T-helper 2 cell treated with Interferon-gamma antibody and Interleukin-4, amounts not matched to agents 100 ng/mL and 5 ng/mL, for 36 hours (primary cell): ENCODE measurements at regions not wholly inside any gene's neighbourhood (a gene's known extent, or its start where the extent isn't known, plus 50 kb on each side); places are given as distances from the start of the nearest gene placed in this dataset.

Experiments
- intact Hi-C: fragments of 100-400 bp; cut with micrococcal nuclease; formaldehyde crosslinking; loops from one replicate; pipeline ENCODE4 v1.15.1; 2023

GRCh38 chr5:89934069-89934468, 475.5 kb downstream of the CETN3 start:
- intact Hi-C loops: no loop called here

GRCh38 chr5:89932771-89933181, 476.8 kb downstream of the CETN3 start:
- intact Hi-C loops: no loop called here

GRCh38 chr5:89930591-89931392, 478.8 kb downstream of the CETN3 start:
- intact Hi-C loops: no loop called here

DNA sequence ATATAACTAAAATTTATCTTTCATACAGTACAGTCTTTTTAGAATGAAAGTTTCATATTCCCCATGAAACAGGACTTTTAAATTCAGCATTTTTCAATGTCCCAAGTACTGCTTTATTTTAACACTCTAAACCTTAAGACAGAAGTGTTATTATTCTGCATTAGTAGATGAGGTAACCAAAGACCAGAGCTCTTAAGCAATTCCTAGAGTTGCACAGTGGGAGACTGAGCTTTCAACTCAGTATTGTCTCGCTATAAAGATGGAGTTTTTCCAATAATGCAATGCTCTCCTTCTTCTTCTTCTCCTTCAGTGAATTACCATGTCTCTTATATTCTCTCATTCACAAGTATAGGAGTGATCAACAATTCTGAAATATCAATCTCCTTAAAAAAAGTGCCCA, 479.7 kb downstream of the CETN3 start:
- intact Hi-C loops: no loop called here

- intact Hi-C loops: no loop called here
Observed at GRCh38 chr5:89929173-89929572, 480.4 kb downstream of the CETN3 start.

- intact Hi-C loops: no loop called here
Observed at GRCh38 chr5:89922161-89922560, 487.4 kb downstream of the CETN3 start.

GRCh38 chr5:89917112-89917511, 492.4 kb downstream of the CETN3 start:
- intact Hi-C loops: no loop called here

DNA sequence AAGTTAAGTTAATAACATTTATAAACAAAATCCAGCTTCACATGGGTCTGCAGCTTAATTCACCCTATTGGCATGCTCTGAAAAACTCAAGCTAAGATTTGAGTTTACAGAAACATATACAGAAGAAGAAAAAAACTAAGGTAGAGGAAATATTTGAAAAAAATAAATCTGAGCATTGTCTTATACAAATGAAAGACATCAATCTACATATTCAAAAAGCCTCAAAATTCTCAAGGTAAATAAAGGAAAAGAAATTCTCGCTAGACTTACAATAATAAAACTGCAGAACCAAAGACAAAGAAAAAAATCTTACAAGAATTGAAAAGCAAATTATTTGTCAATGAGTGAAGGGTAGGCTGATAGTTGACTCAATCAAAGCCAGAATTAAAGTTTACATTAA, 493.4 kb downstream of the CETN3 start:
- intact Hi-C loops: no loop called here

DNA sequence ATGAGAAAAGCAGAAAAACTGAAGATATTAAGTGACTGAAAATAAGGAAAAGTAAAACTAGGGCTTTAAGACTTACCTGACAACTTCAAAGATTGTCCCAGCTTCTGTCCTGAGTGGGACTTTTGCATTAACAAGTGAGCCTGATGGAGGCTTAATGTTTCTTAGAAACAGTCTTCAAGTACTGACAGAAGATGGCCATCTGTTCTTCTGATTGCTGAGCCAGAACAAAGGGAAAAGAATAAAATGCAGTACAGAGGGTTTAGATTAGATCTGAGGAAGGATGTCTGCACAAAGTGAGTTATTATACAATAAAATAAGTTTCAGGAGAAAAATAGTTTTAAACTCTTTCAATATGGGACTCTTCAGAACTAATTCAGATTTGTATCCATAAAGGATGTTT, 500.7 kb downstream of the CETN3 start:
- intact Hi-C loops: no loop called here

DNA sequence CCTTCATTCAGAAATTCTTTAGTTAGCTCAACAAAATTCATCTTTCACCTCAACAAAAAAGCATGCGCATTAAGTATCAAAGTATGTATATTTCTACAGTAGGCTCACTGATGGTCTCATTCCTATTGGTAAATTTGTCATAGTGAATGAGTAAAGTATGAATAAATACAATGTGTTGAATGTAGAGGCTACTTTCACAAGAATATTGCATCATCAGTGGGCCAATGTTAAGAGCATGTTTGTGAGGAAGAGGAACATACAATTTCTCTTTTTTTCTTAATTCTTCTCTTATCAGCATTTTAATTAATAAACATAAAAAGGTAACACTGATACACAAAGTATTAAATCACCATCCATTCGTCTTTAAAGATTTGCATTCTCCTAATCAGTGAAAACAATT, 505.1 kb downstream of the CETN3 start:
- intact Hi-C loops: no loop called here

DNA sequence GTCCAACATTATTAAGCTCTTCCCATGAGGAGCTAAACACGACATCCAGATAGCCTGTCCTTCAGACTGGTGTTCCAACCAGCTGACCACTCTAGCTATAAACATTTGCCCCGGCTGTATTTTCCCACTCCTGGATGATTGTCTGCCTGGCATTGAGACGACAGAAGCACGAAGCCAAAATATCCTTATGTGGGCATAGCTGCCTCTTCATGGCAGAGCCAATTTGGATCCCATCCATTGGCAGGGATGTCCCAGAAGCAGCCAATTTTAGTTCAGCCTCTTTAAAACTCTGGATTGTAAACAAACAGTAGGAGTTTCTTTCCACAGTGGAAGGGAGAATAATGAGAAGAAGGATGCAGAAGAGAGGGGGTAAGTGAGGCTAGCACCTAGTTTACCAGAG, 507.6 kb downstream of the CETN3 start:
- intact Hi-C loops: no loop called here

- intact Hi-C loops: no loop called here
Observed at GRCh38 chr5:89901346-89901745, 508.2 kb downstream of the CETN3 start.

DNA sequence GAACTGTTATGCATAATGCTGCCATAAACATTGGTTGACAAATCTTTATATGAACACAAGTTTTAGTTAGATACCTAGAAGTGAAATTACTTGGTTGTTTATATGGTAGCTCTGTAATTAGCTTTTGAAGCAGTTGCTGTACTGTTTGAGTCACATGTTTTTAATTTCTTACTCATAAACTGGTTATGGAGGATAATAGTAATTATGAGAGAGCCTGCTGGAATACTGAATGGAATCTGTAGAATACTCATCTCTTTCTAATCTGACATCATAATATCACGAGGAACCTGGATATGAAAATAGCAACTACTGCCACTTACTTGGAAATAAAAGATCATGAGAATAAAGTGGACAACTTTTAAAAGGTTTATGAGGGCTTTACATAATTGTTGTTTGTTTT, 509.2 kb downstream of the CETN3 start:
- intact Hi-C loops: no loop called here

DNA sequence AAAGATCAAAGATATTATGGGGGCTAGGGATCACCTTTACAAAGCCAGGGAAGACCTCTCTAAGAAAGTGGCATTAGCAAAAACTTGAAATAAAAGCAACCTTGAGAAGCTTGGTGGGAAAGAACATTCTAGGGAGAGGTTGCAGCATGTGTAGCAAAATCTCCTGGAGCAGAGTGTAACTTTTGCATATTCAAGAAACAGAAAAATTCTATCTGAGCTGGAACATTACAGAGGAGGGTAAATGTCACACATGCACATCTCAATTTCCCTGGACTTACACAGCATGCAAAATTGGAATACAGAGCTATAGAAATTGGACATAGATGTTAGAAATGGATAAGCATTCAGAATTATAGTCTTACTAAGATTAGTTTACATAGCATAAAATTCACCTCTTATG, 510.0 kb downstream of the CETN3 start:
- intact Hi-C loops: no loop called here

GRCh38 chr5:89893546-89893945, 516.0 kb downstream of the CETN3 start:
- intact Hi-C loops: no loop called here

DNA sequence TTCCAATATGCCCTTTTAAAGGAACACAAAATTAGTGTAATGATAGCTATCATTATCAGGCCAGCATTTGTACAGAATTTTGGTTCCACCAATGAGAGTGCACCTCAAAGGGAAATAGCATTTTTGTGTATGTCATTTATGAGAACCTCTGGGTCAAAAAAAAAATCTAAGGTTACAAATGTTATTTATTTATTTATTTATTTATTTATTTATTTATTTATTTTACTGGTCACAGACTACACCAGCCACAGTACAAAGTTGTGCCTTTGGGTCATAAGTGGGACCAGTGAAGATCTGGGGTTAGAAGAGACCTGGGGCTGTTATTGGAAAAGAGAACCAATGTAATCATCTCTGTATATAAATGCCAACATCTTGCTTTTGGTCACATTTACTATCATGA, 523.9 kb downstream of the CETN3 start:
- intact Hi-C loops: no loop called here

- intact Hi-C loops: no loop called here
Observed at GRCh38 chr5:89883967-89884366, 525.6 kb downstream of the CETN3 start.

DNA sequence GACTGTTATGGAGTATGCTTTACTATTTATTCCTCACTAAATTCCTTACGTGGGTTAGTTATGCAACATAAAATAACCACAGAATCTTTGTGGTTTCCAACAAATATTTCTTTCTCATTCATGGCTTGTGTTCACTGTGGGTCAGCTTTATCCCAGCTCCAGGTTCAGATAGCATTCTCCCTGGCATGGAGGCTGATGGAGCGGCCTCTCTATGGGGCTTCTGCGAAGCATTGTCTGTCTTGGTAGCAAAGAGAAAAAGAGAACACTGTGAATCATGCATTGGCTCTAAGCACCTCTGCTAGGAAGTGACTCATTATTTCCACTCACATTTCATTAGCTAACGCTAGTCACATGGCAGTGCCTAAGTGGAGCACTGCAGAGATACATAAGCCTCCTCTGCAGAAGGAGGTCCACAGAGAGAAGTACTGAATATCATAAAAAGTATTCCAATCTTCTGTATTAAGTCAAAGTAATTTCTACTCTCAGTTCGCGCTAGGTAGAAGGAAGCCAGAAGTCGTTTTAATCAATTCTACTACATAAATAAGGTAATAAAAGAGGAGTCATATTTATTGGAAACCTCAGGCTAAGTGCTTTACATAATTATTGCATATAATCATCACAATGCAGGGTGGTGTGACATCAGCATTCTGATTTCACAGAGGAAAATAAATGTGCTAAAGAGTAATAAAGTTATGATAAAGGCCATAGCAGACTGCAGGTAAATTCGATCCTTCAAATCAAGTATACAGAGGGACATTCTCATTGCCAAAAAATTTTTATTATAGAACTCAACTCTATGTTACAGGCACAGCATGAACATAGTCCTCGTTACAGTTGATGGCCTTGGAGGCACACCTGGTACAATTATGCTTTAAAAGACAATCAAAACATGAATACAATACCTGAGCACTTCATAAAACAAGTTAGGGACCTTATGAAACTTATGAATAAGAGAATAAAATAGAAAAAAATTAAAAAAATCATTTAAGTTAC, 531.1 kb downstream of the CETN3 start:
- intact Hi-C loops: no loop called here

GRCh38 chr5:89871906-89872305, 537.6 kb downstream of the CETN3 start:
- intact Hi-C loops: no loop called here

DNA sequence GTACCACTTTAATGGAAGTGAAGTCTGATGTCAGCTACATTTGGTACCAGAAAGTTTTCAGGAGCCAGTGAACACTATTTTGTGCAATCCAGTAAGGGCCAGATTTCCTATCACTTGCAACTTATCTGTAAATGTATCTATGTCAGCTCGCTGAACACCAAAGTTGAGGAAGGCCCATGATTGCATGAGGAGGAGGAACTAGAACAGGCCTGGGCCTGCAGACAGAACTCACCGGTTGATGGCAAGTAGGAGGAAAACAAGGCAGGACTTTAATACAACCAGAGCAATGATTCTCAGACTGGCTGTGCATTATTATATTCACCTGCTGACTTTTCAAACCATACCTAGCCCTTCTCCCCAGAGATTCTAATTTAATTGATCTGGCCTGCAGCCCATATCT, 540.2 kb downstream of the CETN3 start:
- intact Hi-C loops: no loop called here

GRCh38 chr5:89866410-89866809, 543.1 kb downstream of the CETN3 start:
- intact Hi-C loops: no loop called here

DNA sequence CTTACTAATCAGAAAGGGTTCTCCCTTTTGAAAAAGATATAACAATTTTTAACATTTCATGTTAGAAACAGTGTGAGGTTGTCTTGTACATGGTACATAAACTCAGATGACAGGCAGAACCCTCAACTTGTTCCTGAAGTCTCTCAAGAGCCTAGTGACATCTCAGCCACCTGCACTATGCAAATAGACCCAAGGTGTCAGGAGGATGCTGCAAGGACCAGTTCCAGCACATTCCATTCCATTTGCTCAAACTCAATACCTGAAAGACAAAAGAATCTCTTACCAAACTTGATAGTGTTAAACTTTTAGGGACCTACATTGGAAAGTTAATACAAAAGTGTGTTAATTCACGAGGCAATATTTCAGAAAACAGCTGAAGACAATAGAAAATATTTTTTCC, 544.6 kb downstream of the CETN3 start:
- intact Hi-C loops: no loop called here
